ENCODE measurements at regions not wholly inside any gene's neighbourhood (a gene's known extent, or its start where the extent isn't known, plus 50 kb on each side); places are given as distances from the start of the nearest gene placed in this dataset.

- H4K8ac ChIP-seq (ENCODE audit: low read length) = no peak overlapping the region
- no peaks in the 10 kb centered on the region for H3K36me3 ChIP-seq (ENCODE audit: control insufficient read depth in 1 of 2, insufficient read depth in 2 of 2, low read depth in 1 of 2, low read length in 2 of 2)
- no peak overlapping the region for H4K91ac ChIP-seq (ENCODE audit: low read length)
- H3K9ac ChIP-seq (ENCODE audit: low read length) = no peak overlapping the region
- no peak overlapping the region for H3K23ac ChIP-seq (ENCODE audit: low read length in 2 of 2)
- no peak for DNase-seq
- no peak overlapping the region for H2BK15ac ChIP-seq (ENCODE audit: low read depth, poor library complexity, severe bottlenecking)
- H2BK5ac ChIP-seq (ENCODE audit: low read depth, low read length, poor library complexity, severe bottlenecking) = no peak overlapping the region
- H2BK120ac ChIP-seq (ENCODE audit: low read depth, low read length) = no peak overlapping the region
- H3K4me1 ChIP-seq (ENCODE audit: control insufficient read depth, insufficient read depth, low read depth, low read length) = no peaks in the 10 kb centered on the region
- no peak overlapping the region for H3K4me3 ChIP-seq (ENCODE audit: insufficient read depth in 1 of 2, low read depth in 1 of 2, low read length in 2 of 2)
- no peak overlapping the region for H3K27ac ChIP-seq (ENCODE audit: low read length, poor library complexity, severe bottlenecking)
- H2AK5ac ChIP-seq (ENCODE audit: low read length, severe bottlenecking) = no peak overlapping the region
- H2AFZ ChIP-seq (ENCODE audit: low read depth, low read length) = no peak overlapping the region
- H3K27me3 ChIP-seq (ENCODE audit: control insufficient read depth in 1 of 2, insufficient read depth in 1 of 2, low read length in 2 of 2) = no peaks in the 10 kb centered on the region
- 98% methylated on average over 4 of the region's 4 CpGs for WGBS
- peaks cover 47% of the 10 kb centered on the region for H3K79me1 ChIP-seq (replicated peaks; ENCODE audit: low read length, poor library complexity, severe bottlenecking)
- no peak overlapping the region for H3K4ac ChIP-seq (ENCODE audit: low read depth in 1 of 2, low read length in 2 of 2)
- no peak overlapping the region for H3K14ac ChIP-seq (ENCODE audit: low read length in 2 of 2)
- H2BK12ac ChIP-seq (ENCODE audit: low read length in 2 of 2) = no peak overlapping the region
- H3K9me3 ChIP-seq (ENCODE audit: control insufficient read depth, low read length) = no peaks in the 10 kb centered on the region
- no peak overlapping the region for H3K18ac ChIP-seq (ENCODE audit: low read depth in 1 of 2, low read length in 2 of 2)
- no peak overlapping the region for H3K4me2 ChIP-seq (ENCODE audit: low read length, poor library complexity, severe bottlenecking)
Measured at GRCh38 chr14:71338153-71338552, 430.9 kb downstream of the PCNX1 start.

GRCh38 chr14:71339650-71340415, 432.6 kb downstream of the PCNX1 start:
- Histone ChIP-seq H3K79me1 (replicated peaks; ENCODE audit: low read length, poor library complexity, severe bottlenecking) (peaks cover 44% of the 10 kb centered on the region), H4K91ac (ENCODE audit: low read length) (no peak overlapping the region), H3K4me3 (ENCODE audit: insufficient read depth in 1 of 2, low read depth in 1 of 2, low read length in 2 of 2) (no peak overlapping the region), H3K23ac (ENCODE audit: low read length in 2 of 2) (no peak overlapping the region), H3K27ac (ENCODE audit: low read length, poor library complexity, severe bottlenecking) (no peak overlapping the region), H3K36me3 (ENCODE audit: control insufficient read depth in 1 of 2, insufficient read depth in 2 of 2, low read depth in 1 of 2, low read length in 2 of 2) (no peaks in the 10 kb centered on the region), H3K4me2 (ENCODE audit: low read length, poor library complexity, severe bottlenecking) (no peak overlapping the region), H2AK5ac (ENCODE audit: low read length, severe bottlenecking) (no peak overlapping the region), H3K9ac (ENCODE audit: low read length) (no peak overlapping the region), H3K27me3 (ENCODE audit: control insufficient read depth in 1 of 2, insufficient read depth in 1 of 2, low read length in 2 of 2) (no peaks in the 10 kb centered on the region), H2BK12ac (ENCODE audit: low read length in 2 of 2) (no peak overlapping the region), H3K4me1 (ENCODE audit: control insufficient read depth, insufficient read depth, low read depth, low read length) (no peaks in the 10 kb centered on the region), H2BK15ac (ENCODE audit: low read depth, poor library complexity, severe bottlenecking) (no peak overlapping the region), H3K18ac (ENCODE audit: low read depth in 1 of 2, low read length in 2 of 2) (no peak overlapping the region), H2BK120ac (ENCODE audit: low read depth, low read length) (no peak overlapping the region), H3K9me3 (ENCODE audit: control insufficient read depth, low read length) (no peaks in the 10 kb centered on the region), H2BK5ac (ENCODE audit: low read depth, low read length, poor library complexity, severe bottlenecking) (no peak overlapping the region), H4K8ac (ENCODE audit: low read length) (no peak overlapping the region), H3K4ac (ENCODE audit: low read depth in 1 of 2, low read length in 2 of 2) (no peak overlapping the region), H3K14ac (ENCODE audit: low read length in 2 of 2) (no peak overlapping the region), H2AFZ (ENCODE audit: low read depth, low read length) (no peak overlapping the region)
- DNase-seq = no peak
- 81% methylated on average over 3 of the region's 6 CpGs for WGBS

GRCh38 chr14:71341156-71341555, 433.9 kb downstream of the PCNX1 start:
- no peak overlapping the region for H3K9ac ChIP-seq (ENCODE audit: low read length)
- 100% methylated on average over 2 of the region's 3 CpGs for WGBS
- H2BK120ac ChIP-seq (ENCODE audit: low read depth, low read length) = no peak overlapping the region
- no peak overlapping the region for H2BK5ac ChIP-seq (ENCODE audit: low read depth, low read length, poor library complexity, severe bottlenecking)
- no peak overlapping the region for H3K18ac ChIP-seq (ENCODE audit: low read depth in 1 of 2, low read length in 2 of 2)
- H3K4ac ChIP-seq (ENCODE audit: low read depth in 1 of 2, low read length in 2 of 2) = no peak overlapping the region
- H3K27me3 ChIP-seq (ENCODE audit: control insufficient read depth in 1 of 2, insufficient read depth in 1 of 2, low read length in 2 of 2) = no peaks in the 10 kb centered on the region
- no peaks in the 10 kb centered on the region for H3K36me3 ChIP-seq (ENCODE audit: control insufficient read depth in 1 of 2, insufficient read depth in 2 of 2, low read depth in 1 of 2, low read length in 2 of 2)
- H3K79me1 ChIP-seq (replicated peaks; ENCODE audit: low read length, poor library complexity, severe bottlenecking) = peaks cover 44% of the 10 kb centered on the region
- no peak overlapping the region for H2AK5ac ChIP-seq (ENCODE audit: low read length, severe bottlenecking)
- H3K9me3 ChIP-seq (ENCODE audit: control insufficient read depth, low read length) = no peaks in the 10 kb centered on the region
- no peak overlapping the region for H3K23ac ChIP-seq (ENCODE audit: low read length in 2 of 2)
- DNase-seq = no peak
- H4K8ac ChIP-seq (ENCODE audit: low read length) = no peak overlapping the region
- H2AFZ ChIP-seq (ENCODE audit: low read depth, low read length) = no peak overlapping the region
- no peak overlapping the region for H3K4me3 ChIP-seq (ENCODE audit: insufficient read depth in 1 of 2, low read depth in 1 of 2, low read length in 2 of 2)
- H3K4me1 ChIP-seq (ENCODE audit: control insufficient read depth, insufficient read depth, low read depth, low read length) = no peaks in the 10 kb centered on the region
- no peak overlapping the region for H3K27ac ChIP-seq (ENCODE audit: low read length, poor library complexity, severe bottlenecking)
- H2BK15ac ChIP-seq (ENCODE audit: low read depth, poor library complexity, severe bottlenecking) = no peak overlapping the region
- no peak overlapping the region for H2BK12ac ChIP-seq (ENCODE audit: low read length in 2 of 2)
- H3K4me2 ChIP-seq (ENCODE audit: low read length, poor library complexity, severe bottlenecking) = no peak overlapping the region
- no peak overlapping the region for H3K14ac ChIP-seq (ENCODE audit: low read length in 2 of 2)
- no peak overlapping the region for H4K91ac ChIP-seq (ENCODE audit: low read length)

- Histone ChIP-seq H3K4me3 (ENCODE audit: insufficient read depth in 1 of 2, low read depth in 1 of 2, low read length in 2 of 2) (no peak overlapping the region), H3K27me3 (ENCODE audit: control insufficient read depth in 1 of 2, insufficient read depth in 1 of 2, low read length in 2 of 2) (no peaks in the 10 kb centered on the region), H3K14ac (ENCODE audit: low read length in 2 of 2) (no peak overlapping the region), H3K4me2 (ENCODE audit: low read length, poor library complexity, severe bottlenecking) (no peak overlapping the region), H3K18ac (ENCODE audit: low read depth in 1 of 2, low read length in 2 of 2) (no peak overlapping the region), H4K8ac (ENCODE audit: low read length) (no peak overlapping the region), H3K4me1 (ENCODE audit: control insufficient read depth, insufficient read depth, low read depth, low read length) (no peaks in the 10 kb centered on the region), H3K36me3 (ENCODE audit: control insufficient read depth in 1 of 2, insufficient read depth in 2 of 2, low read depth in 1 of 2, low read length in 2 of 2) (no peaks in the 10 kb centered on the region), H3K23ac (ENCODE audit: low read length in 2 of 2) (no peak overlapping the region), H2BK15ac (ENCODE audit: low read depth, poor library complexity, severe bottlenecking) (no peak overlapping the region), H3K9me3 (ENCODE audit: control insufficient read depth, low read length) (no peaks in the 10 kb centered on the region), H3K9ac (ENCODE audit: low read length) (no peak overlapping the region), H3K27ac (ENCODE audit: low read length, poor library complexity, severe bottlenecking) (no peak overlapping the region), H3K4ac (ENCODE audit: low read depth in 1 of 2, low read length in 2 of 2) (no peak overlapping the region), H2BK12ac (ENCODE audit: low read length in 2 of 2) (no peak overlapping the region), H4K91ac (ENCODE audit: low read length) (no peak overlapping the region), H2AK5ac (ENCODE audit: low read length, severe bottlenecking) (no peak overlapping the region), H3K79me1 (replicated peaks; ENCODE audit: low read length, poor library complexity, severe bottlenecking) (peaks cover 31% of the 10 kb centered on the region), H2BK5ac (ENCODE audit: low read depth, low read length, poor library complexity, severe bottlenecking) (no peak overlapping the region), H2AFZ (ENCODE audit: low read depth, low read length) (no peak overlapping the region), H2BK120ac (ENCODE audit: low read depth, low read length) (no peak overlapping the region)
- 79% methylated on average over 3 of the region's 3 CpGs for WGBS
- no peak for DNase-seq
Measured at GRCh38 chr14:71343724-71344123, 436.5 kb downstream of the PCNX1 start.

Data from mesenchymal stem cell (in vitro differentiated cells and primary cell).